Karpas-422 (cell line): ENCODE measurements at regions not wholly inside any gene's neighbourhood (a gene's known extent, or its start where the extent isn't known, plus 50 kb on each side); places are given as distances from the start of the nearest gene placed in this dataset.
A peak's percentile ranks its signal among the peaks of the same experiment; 100 is the strongest.
"Not testable (repeated sequence)": the region's sequence is repeated elsewhere in the genome, so short reads cannot be mapped to it uniquely, and the experiment has no call there.

ENCODE experiments used
- DNase-seq: peaks from one replicate; pipeline ENCODE4 v3.0.0-alpha.2; 2015
- H2AFZ ChIP-seq: fragments of 200-600 bp; sonication (generic); 2 replicates; pipeline ENCODE4 v1.6.1; 2014; ENCODE audit warnings: antibody characterized with exemption, low read length, mixed read lengths
- H3K27ac ChIP-seq: fragments of 200-600 bp; sonication (generic); 2 replicates; pipeline ENCODE4 v1.5.1; 2014; ENCODE audit warnings: mild to moderate bottlenecking, low read length, moderate library complexity
- H3K27me3 ChIP-seq: fragments of 200-600 bp; sonication (generic); 2 replicates; pipeline ENCODE4 v1.6.1; 2014; ENCODE audit warnings: low read length, mixed read lengths
- H3K36me3 ChIP-seq: fragments of 200-600 bp; sonication (generic); 2 replicates; pipeline ENCODE4 v1.6.1; 2014; ENCODE audit warnings: low read length, mixed read lengths; ENCODE audit not compliant: insufficient read depth
- H3K4me1 ChIP-seq: fragments of 200-600 bp; sonication (generic); 2 replicates; pipeline ENCODE4 v1.6.1; 2014; ENCODE audit warnings: mild to moderate bottlenecking, low read length, mixed read lengths
- H3K4me2 ChIP-seq: fragments of 200-600 bp; sonication (generic); 2 replicates; pipeline ENCODE4 v1.6.1; 2014; ENCODE audit warnings: low read length, low read depth, mild to moderate bottlenecking; ENCODE audit not compliant: poor library complexity, severe bottlenecking
- H3K4me3 ChIP-seq: fragments of 200-600 bp; sonication (generic); 2 replicates; pipeline ENCODE4 v1.5.1; 2014; ENCODE audit warnings: mild to moderate bottlenecking, antibody characterized with exemption, low read length, mixed read lengths
- H3K79me2 ChIP-seq: fragments of 200-600 bp; sonication (generic); 2 replicates; pipeline ENCODE4 v1.6.1; 2014; ENCODE audit warnings: mild to moderate bottlenecking, low read length, mixed read lengths
- H3K9ac ChIP-seq: fragments of 200-600 bp; sonication (generic); 2 replicates; pipeline ENCODE4 v1.6.0; 2014; ENCODE audit warnings: low read length
- H3K9me2 ChIP-seq: fragments of 200-600 bp; sonication (generic), shearing (Covaris generic); replicated peaks from 2 replicates; pipeline ENCODE4 v1.6.0; 2014; ENCODE audit warnings: mild to moderate bottlenecking, low read length, moderate library complexity; ENCODE audit not compliant: insufficient read depth
- H3K9me3 ChIP-seq: fragments of 300-700, 200-600 bp; sonication (generic); 2 replicates; pipeline ENCODE4 v1.6.1; 2014; ENCODE audit warnings: low read length, mixed read lengths
- H4K20me1 ChIP-seq: fragments of 200-600 bp; sonication (generic); 2 replicates; pipeline ENCODE4 v1.6.1; 2014; ENCODE audit warnings: mild to moderate bottlenecking, antibody characterized with exemption, low read length, low read depth; ENCODE audit not compliant: insufficient read depth

DNA sequence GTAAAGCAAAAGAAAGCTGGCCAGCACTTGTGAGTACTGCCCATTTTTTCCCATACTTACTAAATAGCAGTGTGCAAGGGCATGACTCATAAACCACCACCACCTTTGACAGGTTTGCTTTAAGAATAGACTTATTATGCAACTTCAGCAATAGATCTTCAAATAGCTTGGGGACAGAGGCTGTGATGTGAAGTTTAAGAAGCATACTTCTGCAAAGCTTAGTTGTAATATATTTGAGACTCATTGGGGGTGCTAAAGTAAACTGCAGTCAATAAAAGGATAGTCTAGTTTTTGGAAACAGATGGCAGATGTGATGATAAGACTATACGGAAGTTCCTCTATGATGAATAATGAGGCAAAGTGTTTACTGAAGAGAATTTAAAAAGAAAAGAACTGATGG is 210.0 kb downstream of the PLA2G4A start:
- Histone ChIP-seq H3K27ac (no peak overlapping the region), H3K79me2 (no peaks in the 10 kb centered on the region), H3K4me2 (no peak overlapping the region), H3K27me3 (no peaks in the 10 kb centered on the region), H3K4me3 (no peak overlapping the region), H3K9ac (no peak overlapping the region), H3K9me3 (no peaks in the 10 kb centered on the region), H3K36me3 (no peaks in the 10 kb centered on the region), H4K20me1 (no peaks in the 10 kb centered on the region), H3K9me2 (no peaks in the 10 kb centered on the region), H3K4me1 (no peaks in the 10 kb centered on the region), H2AFZ (no peak overlapping the region)
- no peak for DNase-seq

DNA sequence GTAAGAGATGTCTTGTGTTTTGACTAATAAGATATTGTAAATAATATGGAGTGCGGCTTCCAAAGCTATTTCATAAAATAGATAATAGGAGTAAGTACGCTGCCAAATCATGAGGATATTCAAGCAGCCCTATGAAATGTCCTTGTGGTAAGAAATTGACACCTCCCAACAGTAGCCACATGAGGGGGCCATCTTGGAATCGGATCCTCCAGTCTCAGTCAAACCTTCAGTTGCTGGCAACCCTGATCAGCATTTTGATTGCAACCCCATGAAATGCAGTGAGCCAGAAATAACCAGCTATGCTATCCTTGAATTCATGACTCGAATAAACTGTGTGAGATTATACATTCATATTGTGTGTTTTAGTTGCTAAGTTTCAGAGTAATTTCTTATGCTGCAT is 212.4 kb downstream of the PLA2G4A start:
- Histone ChIP-seq H3K79me2 (no peaks in the 10 kb centered on the region), H3K9me3 (no peaks in the 10 kb centered on the region), H3K27me3 (no peaks in the 10 kb centered on the region), H3K4me1 (no peaks in the 10 kb centered on the region), H3K36me3 (no peaks in the 10 kb centered on the region), H3K9me2 (no peaks in the 10 kb centered on the region), H4K20me1 (no peaks in the 10 kb centered on the region), H3K4me3 (no peak overlapping the region), H2AFZ (no peak overlapping the region), H3K27ac (no peak overlapping the region), H3K4me2 (no peak overlapping the region), H3K9ac (no peak overlapping the region)
- no peak for DNase-seq

DNA sequence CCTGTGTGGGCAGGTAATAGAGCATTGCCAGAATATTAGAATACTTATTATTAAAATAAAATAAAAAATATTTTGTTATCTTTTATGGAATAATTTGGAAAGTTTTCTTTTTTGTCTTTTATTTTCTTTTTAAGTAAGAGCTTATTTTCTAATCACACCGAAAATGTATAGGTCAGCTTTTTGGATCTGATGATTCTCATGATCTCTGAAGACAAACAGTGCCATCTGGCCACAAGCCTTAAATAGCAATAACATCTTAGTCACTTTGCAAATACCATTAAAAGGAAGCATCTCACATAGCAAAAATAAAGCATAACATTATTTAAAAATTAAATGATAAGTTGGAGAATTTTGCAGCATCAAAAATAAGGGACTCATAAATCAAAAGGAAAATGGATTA is 213.8 kb downstream of the PLA2G4A start:
- DNase-seq: no peak
- H3K4me2 ChIP-seq: no peak overlapping the region

DNA sequence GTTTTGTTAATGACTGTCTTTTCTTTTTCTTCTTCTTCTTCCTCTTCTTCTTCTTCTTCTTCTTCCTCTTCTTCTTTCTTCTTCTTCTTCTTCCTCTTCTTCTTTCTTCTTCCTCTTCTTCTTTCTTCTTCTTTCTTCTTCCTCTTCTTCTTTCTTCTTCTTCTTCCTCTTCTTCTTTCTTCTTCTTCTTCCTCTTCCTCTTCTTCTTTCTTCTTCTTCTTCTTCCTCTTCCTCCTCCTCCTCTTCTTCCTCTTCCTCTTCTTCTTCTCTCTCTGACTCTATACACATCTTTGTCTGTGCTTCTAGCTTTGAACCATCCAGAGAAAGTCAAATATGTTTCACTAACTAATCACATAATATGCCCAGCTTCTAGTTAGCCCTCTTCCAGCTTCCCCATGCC is 214.7 kb downstream of the PLA2G4A start:
- not testable (repeated sequence) for H3K4me1 ChIP-seq, H3K9me2 ChIP-seq, H3K36me3 ChIP-seq, H3K9me3 ChIP-seq, H3K4me3 ChIP-seq, H3K79me2 ChIP-seq, H3K9ac ChIP-seq, H3K4me2 ChIP-seq, H3K27ac ChIP-seq, DNase-seq, H4K20me1 ChIP-seq, H2AFZ ChIP-seq, H3K27me3 ChIP-seq

More for the DNA sequence above, 213.8 kb downstream of the PLA2G4A start:
- no peak overlapping the region for H3K4me3 ChIP-seq
- H3K9ac ChIP-seq: no peak overlapping the region
- H3K9me3 ChIP-seq: no peaks in the 10 kb centered on the region
- no peaks in the 10 kb centered on the region for H3K36me3 ChIP-seq
- no peaks in the 10 kb centered on the region for H3K27me3 ChIP-seq
- H2AFZ ChIP-seq: no peak overlapping the region
- H3K79me2 ChIP-seq: no peaks in the 10 kb centered on the region
- H3K4me1 ChIP-seq: no peaks in the 10 kb centered on the region
- no peaks in the 10 kb centered on the region for H3K9me2 ChIP-seq
- no peak overlapping the region for H3K27ac ChIP-seq
- no peaks in the 10 kb centered on the region for H4K20me1 ChIP-seq

DNA sequence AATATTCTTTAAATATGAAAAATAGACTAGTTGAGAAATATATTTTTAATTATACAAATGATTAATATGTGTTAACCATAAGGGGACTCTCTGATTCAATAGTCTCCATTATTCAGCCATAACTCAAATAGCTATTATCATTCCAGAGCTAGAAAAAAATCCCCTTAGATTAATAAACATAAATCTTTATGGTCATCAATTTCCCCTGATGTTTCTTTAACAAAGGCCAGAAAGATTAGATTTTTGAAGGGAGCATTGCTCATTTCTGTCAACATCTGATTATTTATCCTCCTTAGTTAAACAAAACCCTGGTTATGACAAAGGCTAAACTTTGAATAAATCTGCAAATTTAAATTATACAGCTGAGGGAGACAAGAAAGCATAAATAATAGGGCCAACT is 215.7 kb downstream of the PLA2G4A start:
- H3K9me2 ChIP-seq: no peaks in the 10 kb centered on the region
- H3K27ac ChIP-seq: no peak overlapping the region
- no peak for DNase-seq
- no peaks in the 10 kb centered on the region for H3K79me2 ChIP-seq
- no peaks in the 10 kb centered on the region for H3K9me3 ChIP-seq
- H3K4me3 ChIP-seq: no peak overlapping the region
- H3K36me3 ChIP-seq: no peaks in the 10 kb centered on the region
- no peak overlapping the region for H2AFZ ChIP-seq
- no peak overlapping the region for H3K9ac ChIP-seq
- H3K27me3 ChIP-seq: no peaks in the 10 kb centered on the region
- H3K4me2 ChIP-seq: no peak overlapping the region
- no peaks in the 10 kb centered on the region for H4K20me1 ChIP-seq
- H3K4me1 ChIP-seq: no peaks in the 10 kb centered on the region

DNA sequence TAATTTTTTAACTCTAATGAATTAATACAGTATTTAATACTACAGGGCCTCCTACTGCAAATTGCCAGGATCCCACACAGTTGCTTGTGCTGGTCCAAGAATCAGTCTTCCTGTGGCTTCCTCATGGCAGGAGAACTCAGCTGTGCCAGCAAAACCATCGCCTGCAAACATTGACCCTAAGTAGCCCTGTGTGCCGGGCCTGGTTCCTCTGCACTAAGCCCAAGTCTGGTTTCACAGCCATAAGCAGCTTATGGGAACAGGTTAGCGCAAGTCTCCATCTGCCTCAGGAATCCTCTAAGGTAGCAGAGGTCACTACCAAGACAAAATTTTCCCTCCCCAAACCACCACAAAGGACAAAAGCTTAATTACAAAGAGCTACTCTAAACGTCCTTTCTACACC is 216.6 kb downstream of the PLA2G4A start:
- no peaks in the 10 kb centered on the region for H3K36me3 ChIP-seq
- no peaks in the 10 kb centered on the region for H4K20me1 ChIP-seq
- no peak overlapping the region for H3K4me2 ChIP-seq
- no peak overlapping the region for H3K9ac ChIP-seq
- no peak overlapping the region for H3K4me3 ChIP-seq
- H3K9me2 ChIP-seq: no peaks in the 10 kb centered on the region
- no peaks in the 10 kb centered on the region for H3K9me3 ChIP-seq
- H2AFZ ChIP-seq: no peak overlapping the region
- H3K27ac ChIP-seq: no peak overlapping the region
- no peaks in the 10 kb centered on the region for H3K79me2 ChIP-seq
- no peak for DNase-seq
- H3K27me3 ChIP-seq: no peaks in the 10 kb centered on the region
- no peaks in the 10 kb centered on the region for H3K4me1 ChIP-seq

DNA sequence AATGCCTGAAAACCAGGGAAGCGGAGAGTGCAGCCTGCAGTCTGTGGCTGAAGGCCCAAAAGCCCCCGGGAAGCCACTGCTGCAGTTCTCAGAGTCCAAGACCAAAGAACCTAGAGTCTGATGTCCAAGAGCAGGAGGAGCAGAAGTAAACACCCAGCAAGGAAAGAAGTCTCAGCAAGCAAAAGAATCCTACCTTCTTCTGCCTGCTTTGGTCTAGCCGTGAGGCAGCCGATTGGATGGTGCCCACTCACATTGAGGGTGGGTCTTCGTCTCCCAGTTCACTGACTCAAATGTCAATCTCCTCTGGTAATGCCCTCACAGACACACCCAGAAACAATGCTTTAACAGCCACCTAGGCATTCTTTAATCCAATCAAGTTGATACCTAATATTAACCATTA is 217.5 kb downstream of the PLA2G4A start:
- Histone ChIP-seq H2AFZ (no peak overlapping the region), H3K9ac (no peak overlapping the region), H3K4me1 (no peaks in the 10 kb centered on the region), H3K27me3 (no peaks in the 10 kb centered on the region), H3K9me3 (no peaks in the 10 kb centered on the region), H3K79me2 (no peaks in the 10 kb centered on the region), H3K36me3 (no peaks in the 10 kb centered on the region), H4K20me1 (no peaks in the 10 kb centered on the region), H3K27ac (no peak overlapping the region), H3K4me2 (no peak overlapping the region), H3K4me3 (no peak overlapping the region), H3K9me2 (no peaks in the 10 kb centered on the region)
- DNase-seq: no peak

DNA sequence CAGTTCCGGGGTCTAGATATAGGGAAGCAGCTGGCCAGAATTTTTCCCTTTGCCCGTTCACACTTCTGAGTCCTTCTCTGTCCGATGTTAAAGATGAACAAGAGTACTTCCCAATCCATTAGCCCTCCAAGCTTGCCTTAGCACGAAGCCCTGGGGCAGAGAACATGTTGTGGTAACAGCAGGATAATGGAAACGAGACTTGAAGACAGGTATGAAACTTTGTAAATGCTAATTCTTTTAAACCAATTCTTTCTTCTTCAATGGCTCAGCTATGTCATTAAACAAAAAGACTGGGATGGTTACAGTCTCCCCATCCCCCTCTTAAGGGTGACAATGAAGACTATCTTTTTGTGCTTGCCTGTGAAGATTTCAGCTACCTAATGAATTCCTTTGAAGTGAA is 218.5 kb downstream of the PLA2G4A start:
- H2AFZ ChIP-seq: no peak overlapping the region
- H3K9ac ChIP-seq: no peak overlapping the region
- no peak overlapping the region for H3K4me3 ChIP-seq
- H3K9me3 ChIP-seq: no peaks in the 10 kb centered on the region
- no peaks in the 10 kb centered on the region for H3K4me1 ChIP-seq
- H3K79me2 ChIP-seq: no peaks in the 10 kb centered on the region
- H3K27ac ChIP-seq: no peak overlapping the region
- H4K20me1 ChIP-seq: no peaks in the 10 kb centered on the region
- DNase-seq: no peak
- H3K36me3 ChIP-seq: no peaks in the 10 kb centered on the region
- no peak overlapping the region for H3K4me2 ChIP-seq
- no peaks in the 10 kb centered on the region for H3K9me2 ChIP-seq
- no peaks in the 10 kb centered on the region for H3K27me3 ChIP-seq

DNA sequence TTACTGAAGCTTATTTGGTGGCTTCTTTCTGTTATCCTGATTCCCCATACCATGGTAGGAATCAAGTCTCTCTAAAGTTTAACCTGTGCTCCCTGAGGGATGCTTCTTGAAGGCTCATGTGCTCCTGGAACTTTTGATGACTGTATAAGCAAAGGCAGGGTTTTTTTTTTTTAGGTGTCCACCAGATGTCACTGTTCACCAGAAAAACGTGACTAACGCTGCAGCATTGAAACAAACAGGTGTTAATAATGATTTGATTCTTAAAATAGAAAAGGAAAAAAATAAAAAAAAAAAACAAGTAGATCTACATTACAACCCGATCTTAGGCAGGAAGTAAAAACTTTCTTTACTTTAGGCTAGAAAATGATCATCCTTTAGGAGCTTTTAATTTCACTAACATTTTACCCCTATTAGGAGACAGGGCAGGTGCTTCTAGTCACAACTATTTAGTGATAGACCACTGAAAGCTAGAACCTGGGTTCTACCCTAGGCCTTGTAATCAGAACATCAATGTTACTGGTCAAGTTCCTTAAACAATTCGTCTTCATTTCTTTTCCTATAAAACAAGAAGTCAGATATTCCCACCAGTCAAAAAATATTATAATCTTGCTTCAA is 223.0 kb downstream of the PLA2G4A start:
- no peak overlapping the region for H3K4me2 ChIP-seq
- no peaks in the 10 kb centered on the region for H3K27me3 ChIP-seq
- no peak overlapping the region for H3K9ac ChIP-seq
- H2AFZ ChIP-seq: no peak overlapping the region
- no peaks in the 10 kb centered on the region for H3K36me3 ChIP-seq
- no peaks in the 10 kb centered on the region for H4K20me1 ChIP-seq
- H3K27ac ChIP-seq: no peak overlapping the region
- H3K9me3 ChIP-seq: no peaks in the 10 kb centered on the region
- H3K4me1 ChIP-seq: no peaks in the 10 kb centered on the region
- no peak overlapping the region for H3K4me3 ChIP-seq
- DNase-seq: peak; percentile 73
- H3K9me2 ChIP-seq: no peaks in the 10 kb centered on the region
- H3K79me2 ChIP-seq: no peaks in the 10 kb centered on the region
